IMR-90 (cell line): ENCODE measurements at regions not wholly inside any gene's neighbourhood (a gene's known extent, or its start where the extent isn't known, plus 50 kb on each side); places are given as distances from the start of the nearest gene placed in this dataset.

Experiments used
- ATAC-seq: fragments of 200-7000 bp; cut with Tn5 transposase; 2 replicates; pipeline ENCODE4 v1.9.1; 2020; ENCODE audit warnings: low read depth, mild to moderate bottlenecking, moderate library complexity
- BruUV-seq: library from RNA; stranded (reverse); fragments of 400-500 nt; replicated peaks from 2 replicates; lab custom pipeline; 2021; lab: Mats Ljungman, UMichigan
- CTCF ChIA-PET: fragments of 300-600 bp; formaldehyde crosslinking; extraction: SDS; loops from one replicate; lab custom pipeline; 2021; ENCODE audit warnings: antibody characterized with exemption; lab: Yijun Ruan, JAX
- POLR2A ChIA-PET: fragments of 300-600 bp; sonication (Branson Sonifier 250); formaldehyde crosslinking; loops from one replicate; lab custom pipeline; 2022; ENCODE audit warnings: antibody characterized with exemption; ENCODE audit not compliant: unreplicated experiment; lab: Charles Lee
- DNase-seq: peaks from one replicate; pipeline ENCODE4 v3.0.0; 2013
- H2AFZ ChIP-seq: replicated peaks from 2 replicates; pipeline ENCODE3; 2013; ENCODE audit warnings: low read length, mild to moderate bottlenecking; ENCODE audit not compliant: poor library complexity
- H2AK5ac ChIP-seq: 2 replicates; pipeline ENCODE4 v1.6.1; 2013; ENCODE audit warnings: low read depth, low read length, inconsistent platforms
- H2AK9ac ChIP-seq: replicated peaks from 2 replicates; pipeline ENCODE3; 2013; ENCODE audit warnings: mild to moderate bottlenecking, low read depth, low read length, moderate library complexity; ENCODE audit not compliant: poor library complexity
- H2BK120ac ChIP-seq: 2 replicates; pipeline ENCODE4 v1.6.1; 2013; ENCODE audit warnings: low read depth, low read length, inconsistent platforms
- H2BK15ac ChIP-seq: 3 replicates; pipeline ENCODE4 v1.6.1; 2013; ENCODE audit warnings: low read depth, low read length, inconsistent platforms
- H2BK20ac ChIP-seq: 2 replicates; pipeline ENCODE4 v1.6.1; 2013; ENCODE audit warnings: low read depth, mild to moderate bottlenecking, inconsistent platforms, low read length, moderate library complexity
- H2BK5ac ChIP-seq: 2 replicates; pipeline ENCODE4 v1.6.1; 2013; ENCODE audit warnings: mild to moderate bottlenecking, low read depth, low read length, inconsistent platforms; ENCODE audit not compliant: poor library complexity, severe bottlenecking
- H3K14ac ChIP-seq: replicated peaks from 2 replicates; pipeline ENCODE4 v1.6.1; 2013; ENCODE audit warnings: low read depth, low read length, inconsistent platforms
- H3K18ac ChIP-seq: 2 replicates; pipeline ENCODE4 v1.6.1; 2013; ENCODE audit warnings: low read depth, low read length, control low read depth
- H3K23ac ChIP-seq: 2 replicates; pipeline ENCODE4 v1.6.1; 2013; ENCODE audit warnings: low read depth, low read length, inconsistent platforms
- H3K27ac ChIP-seq: 2 replicates; pipeline ENCODE4 v1.5.1; 2013; ENCODE audit warnings: mild to moderate bottlenecking, control low read depth, low read length; ENCODE audit not compliant: insufficient read depth
- H3K27me3 ChIP-seq: 2 replicates; pipeline ENCODE4 v1.6.1; 2013; ENCODE audit warnings: low read length; ENCODE audit not compliant: control insufficient read depth, insufficient read depth
- H3K36me3 ChIP-seq: 2 replicates; pipeline ENCODE4 v1.6.1; 2013; ENCODE audit warnings: low read length, mixed read lengths; ENCODE audit not compliant: control insufficient read depth, insufficient read depth
- H3K4ac ChIP-seq: 2 replicates; pipeline ENCODE4 v1.6.1; 2013; ENCODE audit warnings: low read depth, low read length, inconsistent platforms
- H3K4me1 ChIP-seq: 2 replicates; pipeline ENCODE4 v1.6.1; 2013; ENCODE audit warnings: low read length, mixed read lengths; ENCODE audit not compliant: control insufficient read depth, insufficient read depth
- H3K4me2 ChIP-seq: 2 replicates; pipeline ENCODE4 v1.6.1; 2013; ENCODE audit warnings: low read depth, mild to moderate bottlenecking, control low read depth, low read length, moderate library complexity
- H3K4me3 ChIP-seq: 2 replicates; pipeline ENCODE4 v1.5.1; 2013; ENCODE audit warnings: low read depth, mild to moderate bottlenecking, control low read depth, low read length, moderate library complexity; ENCODE audit not compliant: insufficient read depth
- H3K56ac ChIP-seq: 2 replicates; pipeline ENCODE4 v1.6.1; 2013; ENCODE audit warnings: low read length, inconsistent platforms; ENCODE audit not compliant: insufficient read depth; ENCODE audit errors: extremely low read depth
- H3K79me1 ChIP-seq, 2 experiments: 2 replicates each; pipeline ENCODE4 v1.6.1; 2013; ENCODE audit warnings: low read length in 2 of 2, inconsistent platforms in 1 of 2, low read depth in 1 of 2
- H3K9ac ChIP-seq: 2 replicates; pipeline ENCODE4 v1.6.1; 2013; ENCODE audit warnings: low read depth, low read length, control low read depth
- H3K9me1 ChIP-seq: 2 replicates; pipeline ENCODE4 v1.6.1; 2013; ENCODE audit warnings: low read length, inconsistent platforms; ENCODE audit not compliant: insufficient read depth
- H3K9me3 ChIP-seq: 2 replicates; pipeline ENCODE4 v1.6.1; 2013; ENCODE audit warnings: low read length; ENCODE audit not compliant: control insufficient read depth, insufficient read depth
- H4K20me1 ChIP-seq: 2 replicates; pipeline ENCODE4 v1.6.1; 2013; ENCODE audit warnings: low read length, inconsistent platforms; ENCODE audit not compliant: insufficient read depth
- H4K5ac ChIP-seq: 2 replicates; pipeline ENCODE4 v1.6.1; 2013; ENCODE audit warnings: mild to moderate bottlenecking, low read depth, low read length, control low read depth
- H4K8ac ChIP-seq, 2 experiments: 2 replicates each; pipeline ENCODE4 v1.6.1; 2013; ENCODE audit warnings: low read depth in 2 of 2, low read length in 2 of 2, control low read depth in 1 of 2, inconsistent platforms in 1 of 2
- H4K91ac ChIP-seq: 2 replicates; pipeline ENCODE4 v1.6.1; 2013; ENCODE audit warnings: low read depth, low read length, inconsistent platforms; ENCODE audit not compliant: insufficient read depth
- BHLHE40 ChIP-seq: fragments of 150-350 bp; IDR thresholded peaks from 2 replicates; pipeline ENCODE4 v1.6.1; 2016; ENCODE audit warnings: mild to moderate bottlenecking, low read depth, low read length
- CEBPB ChIP-seq: IDR thresholded peaks from 2 replicates; pipeline ENCODE4 v1.6.1; 2012; ENCODE audit warnings: low read depth, low read length, improper control_type of control experiment
- CTCF ChIP-seq: conservative IDR thresholded peaks from 2 replicates; pipeline ENCODE4 v1.5.1; 2012; ENCODE audit warnings: mild to moderate bottlenecking, low read depth, low read length, improper control_type of control experiment
- MAFK ChIP-seq: IDR thresholded peaks from 2 replicates; pipeline ENCODE4 v1.6.1; 2012; ENCODE audit warnings: low read depth, low read length, improper control_type of control experiment
- MAZ ChIP-seq: IDR thresholded peaks from 2 replicates; pipeline ENCODE4 v1.6.1; 2012; ENCODE audit warnings: low read depth, mild to moderate bottlenecking, low read length, improper control_type of control experiment, moderate library complexity, borderline replicate concordance
- NFE2L2 ChIP-seq: fragments of 150-350 bp; IDR thresholded peaks from 2 replicates; pipeline ENCODE4 v1.6.1; 2016; ENCODE audit warnings: low read depth, mild to moderate bottlenecking, low read length
- RAD21 ChIP-seq: IDR thresholded peaks from 2 replicates; pipeline ENCODE4 v1.6.1; 2012; ENCODE audit warnings: low read length, improper control_type of control experiment
- SMC3 ChIP-seq: fragments of 150-350 bp; IDR thresholded peaks from 2 replicates; pipeline ENCODE4 v1.6.1; 2016; ENCODE audit warnings: low read depth, mild to moderate bottlenecking, antibody characterized with exemption, low read length, moderate library complexity
- WGBS, 2 experiments: methylation state at CpG; one replicate each; pipeline versions ENCODE4 v1.1.5 to v1.1.7; 2013; ENCODE audit warnings: missing lambda C conversion rate in 2 of 2; ENCODE audit not compliant: insufficient read length in 1 of 2; ENCODE audit errors: extremely low coverage in 2 of 2; 5-methylcytosine and 5-hydroxymethylcytosine counted together
- dilution Hi-C: fragments of 300-500 bp; cut with HindIII; formaldehyde crosslinking; loops from one replicate; pipeline ENCODE4 v1.14.3; 2018; ENCODE audit warnings: low sequenced_read_pairs; ENCODE audit not compliant: unreplicated experiment
- in situ Hi-C: fragments of 300-500 bp; cut with MboI; formaldehyde crosslinking; loops from 3 replicates; pipeline ENCODE4 v1.14.3; 2019; ENCODE audit warnings: low sequenced_read_pairs, inconsistent platforms, mixed read lengths
- intact Hi-C: fragments of 100-400 bp; cut with micrococcal nuclease; formaldehyde crosslinking; loops from 2 replicates; pipeline ENCODE4 v1.10.0; 2022
- TF ChIP-seq, protein P1 (sequence below): fragments of 150-350 bp; IDR thresholded peaks from 2 replicates; pipeline ENCODE4 v1.6.1; 2016; ENCODE audit warnings: low read depth, mild to moderate bottlenecking, low read length, moderate library complexity, borderline replicate concordance
- TF ChIP-seq, protein P2 (sequence below): fragments of 150-350 bp; IDR thresholded peaks from 2 replicates; pipeline ENCODE4 v1.6.1; 2017; ENCODE audit warnings: mild to moderate bottlenecking, antibody characterized with exemption, low read length, low read depth

DNA sequence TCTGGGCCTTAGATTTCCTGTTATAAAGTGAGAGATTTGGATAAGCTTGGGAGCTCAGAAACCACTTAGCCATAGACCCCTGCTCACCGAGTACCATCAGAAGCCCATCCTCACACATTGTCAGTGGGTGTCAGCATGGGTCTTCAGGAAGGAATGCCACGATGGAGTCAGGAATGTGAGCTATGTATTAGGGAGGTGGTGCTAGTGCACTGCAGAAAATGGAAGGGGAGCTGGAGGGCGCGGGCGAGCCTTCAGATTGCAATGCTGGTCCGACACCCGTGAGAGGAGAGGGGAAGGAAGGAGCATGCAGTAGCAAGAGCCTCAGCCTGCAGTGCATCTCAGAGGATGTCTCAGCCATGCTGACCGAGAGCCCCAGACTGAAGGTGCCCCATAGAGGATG lies 294.5 kb downstream of the FOXL1 start:
- TF ChIP-seq, protein P1, sequence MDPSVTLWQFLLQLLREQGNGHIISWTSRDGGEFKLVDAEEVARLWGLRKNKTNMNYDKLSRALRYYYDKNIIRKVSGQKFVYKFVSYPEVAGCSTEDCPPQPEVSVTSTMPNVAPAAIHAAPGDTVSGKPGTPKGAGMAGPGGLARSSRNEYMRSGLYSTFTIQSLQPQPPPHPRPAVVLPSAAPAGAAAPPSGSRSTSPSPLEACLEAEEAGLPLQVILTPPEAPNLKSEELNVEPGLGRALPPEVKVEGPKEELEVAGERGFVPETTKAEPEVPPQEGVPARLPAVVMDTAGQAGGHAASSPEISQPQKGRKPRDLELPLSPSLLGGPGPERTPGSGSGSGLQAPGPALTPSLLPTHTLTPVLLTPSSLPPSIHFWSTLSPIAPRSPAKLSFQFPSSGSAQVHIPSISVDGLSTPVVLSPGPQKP, result no peak
- TF ChIP-seq, protein P2, sequence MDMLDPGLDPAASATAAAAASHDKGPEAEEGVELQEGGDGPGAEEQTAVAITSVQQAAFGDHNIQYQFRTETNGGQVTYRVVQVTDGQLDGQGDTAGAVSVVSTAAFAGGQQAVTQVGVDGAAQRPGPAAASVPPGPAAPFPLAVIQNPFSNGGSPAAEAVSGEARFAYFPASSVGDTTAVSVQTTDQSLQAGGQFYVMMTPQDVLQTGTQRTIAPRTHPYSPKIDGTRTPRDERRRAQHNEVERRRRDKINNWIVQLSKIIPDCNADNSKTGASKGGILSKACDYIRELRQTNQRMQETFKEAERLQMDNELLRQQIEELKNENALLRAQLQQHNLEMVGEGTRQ, result no peak
- TF ChIP-seq SMC3 (no peak), MAFK (no peak), RAD21 (no peak), MAZ (no peak), NFE2L2 (no peak), BHLHE40 (no peak), CEBPB (no peak), CTCF (no peak)
- 94% methylated on average over 6 of the region's 8 CpGs; no CpG with 5 or more reads in 1 of the 2 experiments for WGBS, 2 experiments
- in situ Hi-C loops, result no loop called here
- Histone ChIP-seq H4K5ac (no peak overlapping the region), H2AK9ac (no peak overlapping the region), H4K8ac (no peak overlapping the region), H2BK20ac (no peak overlapping the region), H4K91ac (no peak overlapping the region), H3K36me3 (no peaks in the 10 kb centered on the region), H3K9me3 (peaks cover 13% of the 10 kb centered on the region), H3K4me2 (no peak overlapping the region), H3K4me3 (no peak overlapping the region), H3K23ac (no peak overlapping the region), H3K56ac (no peak overlapping the region), H2AK5ac (no peak overlapping the region), H3K14ac (no peak overlapping the region), H2BK5ac (no peak overlapping the region), H3K4ac (no peak overlapping the region), H3K9me1 (no peaks in the 10 kb centered on the region), H2BK15ac (no peak overlapping the region), H2AFZ (no peak overlapping the region), H3K9ac (no peak overlapping the region), H3K79me1 (no peaks in the 10 kb centered on the region), H3K4me1 (no peaks in the 10 kb centered on the region), H4K20me1 (no peaks in the 10 kb centered on the region), H2BK120ac (no peak overlapping the region), H3K27ac (no peak overlapping the region), H3K18ac (no peak overlapping the region), H3K27me3 (peaks cover 11% of the 10 kb centered on the region)
- ChIA-PET CTCF (interaction anchor here (1.3 kb wide), 1 partner anchor 10 kb away, joined by 3 read pairs; no protein-coding TSS in a partner anchor), POLR2A (no interaction called here)
- BruUV-seq, result no TSS peak
- intact Hi-C loops, result no loop called here
- ATAC-seq (no peak), DNase-seq (no peak)
- dilution Hi-C loops, result no loop called here
